ENCODE measurements at regions not wholly inside any gene's neighbourhood (a gene's known extent, or its start where the extent isn't known, plus 50 kb on each side); places are given as distances from the start of the nearest gene placed in this dataset.

DNA sequence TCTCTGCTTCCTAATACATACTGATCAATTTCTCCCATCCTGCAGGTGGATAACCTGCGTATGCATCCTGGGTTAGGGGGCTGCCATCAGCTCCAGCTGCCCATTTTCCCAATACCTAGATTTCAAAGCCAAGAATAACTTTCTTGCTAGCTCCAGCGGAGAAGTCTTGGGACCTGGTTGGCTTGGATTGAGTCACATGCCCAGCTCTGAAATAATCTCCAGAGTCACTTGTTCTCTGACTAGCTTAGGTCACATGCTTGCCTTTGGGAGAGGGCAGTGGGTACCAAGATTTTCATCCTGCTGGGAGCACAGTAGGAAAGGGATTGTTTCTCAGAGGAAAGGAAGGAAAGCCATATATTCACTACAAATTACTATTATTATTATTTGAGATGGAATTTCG is 70.0 kb upstream of the ELAC2 start:
- peaks cover 0 to under 1% (median 0%) of the 10 kb centered on the region in 3 experiments; a peak in 2 of 7 replicates for H3K36me3 Mint-ChIP-seq (ENCODE audit: insufficient read depth in 1 of 3, low read depth in 3 of 3)

More for the DNA sequence above, 70.0 kb upstream of the ELAC2 start:
- no CpG with 5 or more reads among the region's 3 CpGs for WGBS (ENCODE audit: extremely low coverage, insufficient read length, low lambda C conversion rate)
- Histone ChIP-seq H2BK15ac (ENCODE audit: low read depth, low read length) (no peak overlapping the region), H3K4me1 (ENCODE audit: insufficient read depth, low read length) (no peaks in the 10 kb centered on the region), H3K14ac (ENCODE audit: insufficient read depth, low read length) (no peak overlapping the region), H3K27ac (ENCODE audit: insufficient read length, low read depth, low read length) (no peak overlapping the region), H2BK20ac (ENCODE audit: low read depth, low read length, poor library complexity, severe bottlenecking) (no peak overlapping the region), H2BK120ac (ENCODE audit: low read depth, low read length, poor library complexity, severe bottlenecking) (no peak overlapping the region), H2BK5ac (ENCODE audit: insufficient read length, low read length) (no peak overlapping the region), H3K18ac (ENCODE audit: insufficient read length, low read depth, low read length) (no peak overlapping the region), H4K20me1 (ENCODE audit: control insufficient read depth, insufficient read depth, insufficient read length) (no peaks in the 10 kb centered on the region), H3K56ac (ENCODE audit: insufficient read length, low read depth, low read length) (no peak overlapping the region), H3K27me3 (ENCODE audit: insufficient read depth, low read length) (no peaks in the 10 kb centered on the region), H4K91ac (ENCODE audit: insufficient read length, low read depth, low read length) (no peak overlapping the region), H3K23me2 (ENCODE audit: insufficient read length, low read depth, low read length, poor library complexity, severe bottlenecking) (no peaks in the 10 kb centered on the region), H3K9ac (ENCODE audit: extremely low read depth, insufficient read length, low read length) (no peak overlapping the region), H3T11ph (ENCODE audit: low read length) (no peak overlapping the region), H4K5ac (ENCODE audit: insufficient read length, low read depth, low read length) (no peak overlapping the region), H3K79me1 (ENCODE audit: insufficient read depth, low read depth, low read length, poor library complexity, severe bottlenecking) (no peaks in the 10 kb centered on the region), H3K9me3 (ENCODE audit: control insufficient read depth, low read depth, low read length) (no peaks in the 10 kb centered on the region), H3K4ac (ENCODE audit: low read depth, low read length) (no peak overlapping the region), H3K79me2 (ENCODE audit: insufficient read depth, low read length) (no peaks in the 10 kb centered on the region), H3K4me2 (ENCODE audit: insufficient read depth, insufficient read length, low read length) (no peak overlapping the region), H2AFZ (ENCODE audit: low read length) (no peak overlapping the region), H4K8ac (replicated peaks; ENCODE audit: insufficient read length, low read depth, low read length) (no peak overlapping the region), H2AK5ac (ENCODE audit: insufficient read length, low read length) (no peak overlapping the region), H2BK12ac (ENCODE audit: insufficient read length, low read depth, low read length) (no peak overlapping the region), H3K23ac (ENCODE audit: insufficient read length, low read depth, low read length) (no peak overlapping the region)
- DNase-seq = no peak
- Mint-ChIP-seq H3K27ac (no peak overlapping the region), H3K4me3 (no peak overlapping the region), H3K27me3 (ENCODE audit: low read depth) (peaks cover 2% of the 10 kb centered on the region; the same call in 1 of the 2 replicates), H3K4me1 (0 out of 4 replicates have a peak, but pooled peaks cover 0 to 2% of the 10 kb centered on the region in 2 experiments), H3K9me3 (peaks cover 0 to 2% of the 10 kb centered on the region in 2 experiments; a peak in 3 of 5 replicates)
- no peak for TF ChIP-seq CTCF (conservative IDR thresholded peaks at IDR 0.05)

Data from H9 (cell line).